NCI-H510A treated with DMSO at 0.1 percent for 48 hours (cell line): ENCODE measurements at regions not wholly inside any gene's neighbourhood (a gene's known extent, or its start where the extent isn't known, plus 50 kb on each side); places are given as distances from the start of the nearest gene placed in this dataset.
"Not testable (repeated sequence)": the region's sequence is repeated elsewhere in the genome, so short reads cannot be mapped to it uniquely, and the experiment has no call there.

Source experiments
- DNase-seq: peaks from one replicate; lab custom pipeline; 2025; lab: John Stamatoyannopoulos, UW

DNA sequence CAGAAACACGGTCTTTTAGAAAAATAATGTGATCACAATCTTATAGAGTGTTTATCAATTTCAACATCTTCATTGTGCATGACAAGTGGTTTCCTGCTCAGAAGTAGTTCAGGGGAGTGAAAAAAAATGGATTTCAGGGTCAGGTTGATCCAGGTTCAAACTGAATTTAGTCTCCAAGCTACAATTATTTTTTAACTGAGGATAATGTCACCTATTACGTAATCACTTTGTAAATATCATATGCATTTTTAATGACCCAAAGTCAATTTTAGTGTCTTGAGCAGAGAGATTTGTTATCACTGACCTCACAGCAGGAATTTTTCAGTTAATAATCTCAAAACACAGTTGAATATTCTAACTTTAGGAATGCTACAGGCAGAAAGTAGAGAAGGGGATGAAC lies 627.2 kb upstream of the LUZP2 start:
- no peak for DNase-seq

DNA sequence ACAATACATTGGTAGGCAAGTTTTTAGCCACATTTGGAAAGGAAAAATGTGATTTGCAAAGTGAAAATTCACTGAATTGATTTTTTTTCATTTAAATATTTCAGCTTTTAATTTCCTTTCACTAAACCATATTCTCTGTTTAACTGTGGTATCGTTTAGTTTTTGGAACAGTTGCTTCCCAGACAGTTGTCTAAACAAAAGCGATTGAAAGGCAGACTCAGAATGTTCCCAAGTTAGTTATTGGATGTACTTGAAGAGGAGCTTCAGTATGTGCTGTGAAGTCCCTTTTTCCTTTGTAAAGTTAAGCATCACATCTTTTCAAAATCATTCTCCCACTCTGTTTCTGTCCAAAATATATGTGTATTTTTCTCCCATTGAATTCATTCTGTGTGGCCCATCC lies 623.4 kb upstream of the LUZP2 start:
- no peak for DNase-seq

DNA sequence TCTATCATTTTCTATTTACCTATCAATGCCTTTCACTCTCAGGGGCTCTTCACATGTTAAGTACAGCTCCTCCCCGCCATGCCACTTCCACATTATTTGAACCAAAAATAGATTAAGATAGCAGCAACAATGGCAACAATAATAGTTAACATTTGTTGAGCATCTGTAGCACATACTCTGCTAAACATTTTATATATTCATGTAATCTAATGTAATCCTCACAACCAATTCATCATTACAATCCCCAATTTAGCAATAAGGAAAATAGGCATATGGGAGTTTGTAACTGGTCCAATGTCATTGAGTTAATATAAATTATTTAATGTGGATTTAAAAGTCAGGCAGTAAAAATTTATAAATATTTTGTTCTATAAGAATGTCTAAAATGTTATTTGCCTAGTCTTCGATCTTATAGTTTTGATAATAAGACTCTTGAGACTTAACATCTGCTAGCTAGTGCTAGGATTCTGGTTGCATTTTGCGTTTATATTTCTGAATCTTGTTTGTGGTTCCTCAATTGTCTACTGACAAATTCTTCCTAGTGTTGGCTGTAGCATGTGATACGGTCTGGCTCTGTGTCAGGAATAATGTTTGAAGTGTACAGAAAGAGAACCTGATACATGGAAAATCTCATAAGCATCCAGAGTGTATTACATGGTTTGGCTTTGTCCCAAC lies 621.5 kb upstream of the LUZP2 start:
- DNase-seq, result no peak

DNA sequence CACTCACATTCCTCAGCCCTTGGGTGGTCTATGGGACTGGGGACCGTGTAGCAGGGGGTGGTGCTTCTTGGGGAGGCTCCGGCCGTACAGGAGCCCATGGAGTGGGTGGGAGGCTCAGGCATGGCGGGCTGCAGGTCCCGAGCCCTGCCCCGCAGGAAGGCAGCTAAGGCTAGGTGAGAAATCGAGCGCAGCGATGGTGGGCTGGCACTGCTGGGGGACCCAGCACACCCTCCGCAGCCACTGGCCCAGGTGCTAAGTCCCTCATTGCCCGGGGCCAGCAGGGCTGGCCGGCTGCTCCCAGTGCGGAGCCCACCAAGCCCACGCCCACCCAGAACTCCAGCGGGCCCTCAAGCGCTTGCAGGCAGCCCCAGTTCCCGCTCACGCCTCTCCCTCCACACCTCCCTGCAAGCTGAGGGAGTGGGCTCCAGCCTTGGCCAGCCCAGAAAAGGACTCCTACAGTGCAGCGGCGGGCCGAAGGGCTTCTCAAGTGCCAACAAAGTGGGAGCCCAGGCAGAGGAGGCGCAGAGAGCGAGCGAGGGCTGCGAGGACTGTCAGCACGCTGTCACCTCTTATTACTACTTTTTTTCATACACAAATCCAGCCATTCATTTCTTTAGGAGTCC lies 613.3 kb upstream of the LUZP2 start:
- DNase-seq, result not testable (repeated sequence)

DNA sequence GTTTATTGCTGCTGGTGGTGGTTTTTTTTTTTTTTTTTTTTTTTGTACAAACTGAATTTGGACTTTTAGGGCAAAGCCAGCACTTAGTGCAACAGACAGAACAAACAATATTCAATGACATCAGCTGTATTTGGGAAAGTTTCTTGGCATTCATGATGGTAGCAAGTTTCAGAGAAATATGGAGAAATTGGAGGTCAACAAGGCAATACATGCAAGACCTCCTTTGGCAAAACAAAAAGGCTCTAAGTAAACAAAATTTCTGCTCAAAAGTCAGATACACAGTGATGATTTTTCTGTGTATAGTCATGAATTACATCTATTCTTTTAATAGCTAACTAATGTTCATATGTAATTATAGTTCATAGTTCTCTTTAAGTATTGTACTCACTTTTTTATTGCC lies 612.5 kb upstream of the LUZP2 start:
- DNase-seq, result no peak

DNA sequence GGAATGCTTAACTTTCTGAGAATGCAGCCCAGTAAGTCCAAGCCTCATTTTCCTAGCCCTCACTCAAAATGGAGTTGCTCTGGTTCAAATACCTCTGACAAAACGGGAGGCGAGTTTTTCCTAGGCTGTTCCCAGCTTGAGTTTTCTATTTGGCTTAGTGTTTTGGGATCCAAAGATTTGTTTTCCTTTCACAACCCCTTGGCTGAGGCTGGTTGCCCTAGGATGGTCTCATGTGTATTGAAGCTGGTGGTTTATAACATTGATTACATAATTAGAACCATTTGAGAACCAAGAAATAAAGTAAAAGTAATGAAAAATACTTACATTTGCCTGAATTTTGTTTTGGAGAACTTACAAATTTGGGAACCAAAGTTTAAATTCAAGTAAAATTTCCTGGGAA lies 611.1 kb upstream of the LUZP2 start:
- DNase-seq, result no peak

DNA sequence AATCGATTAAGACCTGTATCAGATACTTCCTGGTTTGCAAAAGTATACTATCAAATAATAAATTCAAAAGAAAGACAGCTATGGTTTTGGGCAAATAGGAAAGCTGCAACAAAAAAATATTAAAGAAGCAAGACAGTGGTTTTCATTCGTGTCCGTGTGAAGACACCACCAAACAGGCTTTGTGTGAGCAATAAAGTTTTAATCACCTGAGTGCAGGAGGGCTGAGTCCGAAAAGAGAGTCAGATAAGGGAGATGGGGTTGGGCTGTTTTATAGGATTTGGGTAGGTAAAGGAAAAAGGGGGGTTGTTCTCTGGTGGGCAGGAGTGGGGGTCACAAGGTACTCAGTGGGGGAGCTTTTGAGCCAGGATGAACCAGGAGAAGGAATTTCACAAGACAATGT lies 609.7 kb upstream of the LUZP2 start:
- DNase-seq, result not testable (repeated sequence)

DNA sequence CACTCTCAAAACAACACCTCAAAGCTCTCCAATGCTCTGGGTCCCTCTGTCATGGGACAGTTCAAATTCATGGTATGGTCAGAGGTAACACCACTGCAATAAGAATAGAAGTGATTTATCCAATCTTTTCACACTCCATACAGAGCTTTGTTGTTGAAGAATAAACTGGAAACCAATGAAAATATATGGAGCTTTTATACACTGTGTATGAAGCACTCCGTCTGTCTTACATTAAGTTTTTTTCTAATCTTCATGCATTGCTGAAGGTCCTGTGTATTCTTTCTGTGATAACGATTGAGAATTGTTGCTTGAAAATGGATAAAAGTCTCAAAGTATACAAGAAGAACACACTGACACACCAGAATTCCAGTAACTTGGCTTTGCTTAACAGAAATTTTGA lies 603.7 kb upstream of the LUZP2 start:
- no peak for DNase-seq

DNA sequence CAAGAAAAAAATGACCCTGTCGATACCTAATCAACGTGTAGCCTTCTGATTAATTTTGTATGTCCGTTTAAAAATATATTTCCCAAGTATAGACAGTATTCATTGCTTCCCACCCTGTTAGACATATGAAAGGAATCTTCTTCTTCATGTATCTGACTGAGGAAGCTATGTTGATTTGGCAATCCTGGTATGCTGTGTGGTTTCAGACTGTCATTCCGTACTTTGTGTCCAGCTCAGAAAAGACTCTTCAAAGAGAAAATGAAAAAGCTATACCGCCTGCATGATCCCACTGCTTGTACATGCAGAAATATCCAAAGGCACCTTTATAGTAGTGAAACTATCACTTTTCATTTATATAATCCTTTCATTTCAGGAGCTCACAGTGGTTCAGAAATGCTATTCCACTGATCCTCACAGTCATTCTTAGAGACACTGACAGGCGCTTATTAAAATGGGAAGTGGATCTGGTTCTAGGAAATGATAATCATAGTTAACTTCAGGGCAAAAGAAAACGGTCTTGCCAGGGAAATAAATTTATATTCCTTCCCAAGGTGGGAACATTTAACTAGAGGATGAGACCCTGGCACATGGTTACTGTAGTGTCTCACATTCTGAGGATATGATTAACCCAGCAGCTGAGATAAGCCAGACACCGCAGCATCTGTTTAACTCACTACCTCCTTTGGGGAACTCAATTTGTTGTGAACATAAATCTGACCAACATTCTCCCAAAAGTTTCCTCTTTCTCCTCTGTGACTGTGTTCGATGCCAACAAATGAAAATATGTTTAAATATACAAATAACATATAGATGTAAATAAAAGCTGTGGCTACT lies 599.2 kb upstream of the LUZP2 start:
- no peak for DNase-seq

DNA sequence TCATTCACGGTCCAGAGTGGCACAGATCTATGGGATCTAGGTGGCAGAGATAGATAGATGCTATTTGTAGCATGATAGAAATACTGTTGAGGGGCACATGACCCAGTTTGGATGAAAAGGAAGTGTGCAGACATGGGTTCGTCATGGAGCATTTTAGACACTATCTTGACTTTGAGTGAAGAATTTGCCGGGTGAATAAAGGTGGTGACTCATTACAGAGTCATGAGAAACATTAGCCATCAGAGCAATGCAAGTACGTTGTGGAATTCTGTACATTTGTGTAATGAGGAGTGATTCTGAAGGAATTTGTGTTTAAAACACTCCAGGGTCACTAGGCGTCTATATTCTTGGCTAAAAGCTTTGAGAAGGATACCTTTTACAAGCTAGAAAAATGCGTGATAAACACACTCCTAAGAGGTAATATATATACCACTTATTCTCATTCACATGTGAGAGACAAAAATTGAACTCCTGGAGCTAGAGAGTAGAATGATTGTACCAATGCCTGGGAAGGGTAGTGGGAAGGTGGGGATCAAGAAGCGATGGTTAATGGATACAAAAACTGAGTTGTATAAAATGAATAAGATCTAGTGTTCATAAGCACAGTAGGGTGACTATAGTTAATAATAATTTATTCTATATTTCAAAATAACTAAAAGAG lies 593.7 kb upstream of the LUZP2 start:
- no peak for DNase-seq

DNA sequence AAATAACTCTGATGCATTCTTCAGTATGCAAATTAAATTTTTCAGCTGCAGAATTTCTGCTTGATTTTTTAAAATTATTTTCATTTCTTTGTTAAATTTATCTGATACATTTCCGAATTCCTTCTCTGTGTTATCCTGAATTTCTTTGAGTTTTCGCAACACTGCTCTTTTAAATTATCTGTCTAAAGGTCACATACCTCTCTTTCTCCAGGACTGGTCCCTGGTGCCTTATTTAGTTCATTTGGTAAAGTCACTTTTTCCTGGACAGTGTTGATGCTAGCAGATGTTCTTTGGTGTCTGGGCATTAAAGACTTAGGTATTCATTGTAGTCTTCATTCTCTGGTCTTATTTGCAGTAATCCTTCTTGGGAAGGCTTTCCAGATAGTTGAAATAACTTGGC lies 577.4 kb upstream of the LUZP2 start:
- no peak for DNase-seq

DNA sequence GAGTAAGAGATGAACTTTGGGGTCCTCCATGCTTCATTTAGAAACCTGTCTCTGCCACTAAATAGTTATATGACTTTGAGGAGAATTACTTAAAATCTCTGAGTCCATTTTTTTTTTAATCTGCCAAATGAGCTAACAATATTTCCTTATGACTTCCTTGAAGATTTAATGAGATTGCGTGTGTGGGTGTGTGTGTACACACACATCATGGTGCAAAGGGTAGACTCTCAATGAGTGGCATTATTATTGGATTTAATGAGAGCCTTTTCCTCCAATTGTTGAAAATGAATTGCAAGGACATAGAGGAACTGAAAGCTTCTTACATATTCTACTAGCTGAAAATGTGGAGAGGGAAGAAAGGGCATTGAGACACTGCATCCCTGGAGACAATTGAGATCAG lies 573.5 kb upstream of the LUZP2 start:
- DNase-seq, result no peak

DNA sequence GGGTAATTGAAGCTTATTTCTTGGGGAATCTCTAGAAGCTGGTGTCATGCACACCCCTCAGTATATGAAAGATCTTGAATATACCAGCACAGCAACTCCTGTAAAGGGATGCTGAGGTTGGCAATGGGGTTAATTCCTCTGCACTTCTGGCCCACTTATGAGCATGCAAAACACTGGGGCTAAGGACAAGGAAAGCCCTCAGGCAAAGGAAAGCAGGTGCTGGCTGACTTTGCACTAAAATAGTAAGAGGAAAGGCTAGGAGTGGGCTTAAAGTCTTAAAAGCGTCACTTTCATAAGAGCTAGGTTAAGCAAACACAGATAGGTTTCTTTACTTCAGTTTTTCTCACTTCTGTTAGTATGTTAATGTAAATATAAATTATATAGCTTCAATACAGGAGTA lies 572.6 kb upstream of the LUZP2 start:
- no peak for DNase-seq

DNA sequence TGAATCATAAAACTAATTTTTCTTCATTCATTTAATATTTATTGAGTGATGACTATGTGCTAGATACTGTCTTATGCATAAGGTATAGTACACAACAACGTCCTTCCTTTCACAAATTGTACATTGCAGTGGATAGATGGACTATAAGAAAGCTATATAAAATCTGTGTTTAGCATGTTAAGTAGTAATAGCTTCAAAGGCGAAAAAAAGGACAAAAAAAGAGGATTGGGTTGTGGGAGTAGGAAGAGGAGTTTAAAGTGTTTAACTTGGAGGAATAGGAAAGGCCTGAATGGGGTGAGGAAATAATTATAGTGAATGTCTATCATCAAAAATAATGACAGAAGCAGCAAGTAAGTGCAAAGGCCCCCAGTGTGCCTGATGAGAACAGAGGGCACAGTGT lies 565.4 kb upstream of the LUZP2 start:
- no peak for DNase-seq

DNA sequence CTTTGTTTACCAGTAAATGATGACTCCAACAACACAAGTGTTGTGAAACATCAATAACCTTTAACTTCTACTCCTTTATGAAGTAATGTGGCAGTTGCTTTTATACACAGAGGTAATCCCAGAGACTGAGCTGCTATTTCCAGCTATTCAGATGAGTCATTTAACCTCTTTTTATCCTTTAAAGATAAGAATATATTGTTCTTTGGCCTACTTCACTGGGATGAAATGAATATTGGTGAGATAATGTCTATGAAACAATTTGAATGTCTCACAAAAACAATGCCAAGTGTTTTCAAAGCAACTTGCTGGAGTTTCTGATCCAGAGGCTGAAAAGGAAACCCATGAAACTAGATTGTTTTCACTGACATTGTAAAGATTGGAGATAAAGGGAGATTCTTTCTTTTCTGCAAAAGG lies 564.4 kb upstream of the LUZP2 start:
- no peak for DNase-seq

DNA sequence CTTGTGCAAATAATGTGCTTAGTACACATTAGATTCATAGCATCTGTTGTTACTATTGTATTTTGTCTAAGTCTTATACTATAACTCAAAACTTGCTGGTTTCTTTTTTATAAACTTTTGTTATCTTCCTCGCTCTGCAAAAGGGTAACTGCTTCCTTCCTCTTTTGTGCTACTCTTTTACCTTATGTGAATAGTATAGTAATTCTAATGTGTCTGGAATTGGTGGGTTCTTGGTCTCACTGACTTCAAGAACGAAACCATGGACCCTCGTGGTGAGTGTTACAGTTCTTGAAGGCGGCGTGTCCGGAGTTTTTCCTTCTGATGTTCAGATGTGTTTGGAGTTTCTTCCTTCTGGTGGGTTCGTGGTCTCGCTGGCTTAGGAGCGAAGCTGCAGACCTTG lies 563.1 kb upstream of the LUZP2 start:
- DNase-seq, result no peak

DNA sequence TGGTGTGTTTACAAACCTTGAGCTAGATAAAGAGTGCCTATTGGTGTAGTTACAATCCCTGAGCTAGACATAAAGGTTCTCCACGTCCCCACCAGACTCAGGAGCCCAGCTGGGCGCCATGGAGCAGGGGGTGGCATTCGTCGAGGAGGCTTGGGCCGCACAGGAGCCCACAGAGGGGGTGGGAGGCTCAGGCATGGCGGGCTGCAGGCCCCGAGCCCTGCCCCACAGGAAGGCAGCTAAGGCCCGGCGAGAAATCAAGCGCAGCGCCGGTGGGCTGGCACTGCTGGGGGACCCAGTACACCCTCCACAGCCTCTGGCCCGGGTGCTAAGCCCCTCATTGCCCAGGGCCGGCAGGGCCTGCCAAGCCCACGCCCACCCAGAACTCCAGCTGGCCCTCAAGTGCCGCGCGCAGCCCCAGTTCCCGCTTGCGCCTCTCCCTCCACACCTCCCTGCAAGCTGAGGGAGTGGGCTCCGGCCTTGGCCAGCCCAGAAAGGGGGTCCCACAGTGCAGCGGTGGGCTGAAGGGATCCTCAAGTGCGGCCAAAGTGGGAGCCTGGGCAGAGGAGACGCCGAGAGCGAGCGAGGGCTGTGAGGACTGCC lies 562.1 kb upstream of the LUZP2 start:
- DNase-seq, result not testable (repeated sequence)

DNA sequence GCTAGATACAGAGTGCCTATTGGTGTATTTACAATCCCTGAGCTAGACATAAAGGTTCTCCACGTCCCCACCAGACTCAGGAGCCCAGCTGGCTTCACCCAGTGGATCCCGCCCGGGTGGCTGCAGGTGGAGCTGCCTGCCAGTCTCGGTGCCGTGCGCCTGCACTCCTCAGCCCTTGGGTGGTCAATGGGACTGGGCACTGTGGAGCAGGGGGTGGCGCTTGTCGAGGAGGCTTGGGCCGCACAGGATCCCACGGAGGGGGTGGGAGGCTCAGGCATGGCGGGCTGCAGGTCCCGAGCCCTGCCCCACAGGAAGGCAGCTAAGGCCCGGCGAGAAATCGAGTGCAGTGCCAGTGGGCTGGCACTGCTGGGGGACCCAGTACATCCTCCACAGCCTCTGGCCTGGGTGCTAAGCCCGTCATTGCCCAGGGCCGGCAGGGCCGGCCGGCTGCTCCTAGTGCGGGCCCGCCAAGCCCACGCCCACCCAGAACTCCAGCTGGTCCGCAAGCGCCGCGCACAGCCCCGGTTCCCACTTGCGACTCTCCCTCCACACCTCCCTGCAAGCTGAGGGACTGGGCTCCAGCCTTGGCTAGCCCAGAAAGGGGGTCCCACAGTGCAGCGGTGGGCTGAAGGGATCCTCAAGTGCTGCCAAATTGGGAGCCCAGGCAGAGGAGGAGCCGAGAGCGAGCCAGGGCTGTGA lies 554.6 kb upstream of the LUZP2 start:
- not testable (repeated sequence) for DNase-seq

DNA sequence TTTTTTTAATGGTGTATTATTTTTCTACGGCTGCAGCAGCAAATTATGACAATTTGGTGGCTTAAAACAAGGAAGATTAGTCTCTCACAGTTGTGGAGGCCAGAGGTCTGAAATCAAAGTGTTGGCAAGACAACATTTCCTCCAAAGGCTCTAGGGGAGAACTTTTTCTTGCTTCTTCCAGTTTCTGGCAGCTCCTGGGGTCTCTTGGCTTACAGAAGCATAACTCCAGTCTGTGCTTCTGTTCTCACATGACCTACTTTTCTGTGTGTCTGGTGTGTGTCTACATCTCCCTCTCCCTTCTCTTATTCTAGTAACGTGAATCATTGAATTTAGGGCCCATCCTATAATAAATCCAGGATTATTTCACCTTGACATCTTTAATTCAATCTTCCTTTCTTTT lies 551.9 kb upstream of the LUZP2 start:
- DNase-seq, result no peak

DNA sequence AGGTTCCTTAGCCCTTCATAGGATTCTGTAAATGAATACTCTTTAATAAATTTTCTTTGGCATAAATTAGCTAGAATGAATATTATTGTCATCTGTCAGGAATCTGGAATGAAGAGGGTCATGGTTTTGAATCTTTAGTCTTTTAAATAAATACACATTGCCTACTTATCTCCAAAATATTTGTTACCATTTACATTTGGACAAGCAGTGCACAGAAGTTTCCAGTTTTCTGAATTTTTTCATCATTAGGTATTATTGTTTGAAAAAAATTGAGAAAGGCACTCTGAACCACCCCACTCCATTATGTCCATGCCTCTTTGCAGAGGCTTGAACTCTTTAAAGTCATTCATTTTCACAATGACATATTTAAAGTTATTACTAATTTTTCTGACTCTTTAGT lies 549.0 kb upstream of the LUZP2 start:
- no peak for DNase-seq

DNA sequence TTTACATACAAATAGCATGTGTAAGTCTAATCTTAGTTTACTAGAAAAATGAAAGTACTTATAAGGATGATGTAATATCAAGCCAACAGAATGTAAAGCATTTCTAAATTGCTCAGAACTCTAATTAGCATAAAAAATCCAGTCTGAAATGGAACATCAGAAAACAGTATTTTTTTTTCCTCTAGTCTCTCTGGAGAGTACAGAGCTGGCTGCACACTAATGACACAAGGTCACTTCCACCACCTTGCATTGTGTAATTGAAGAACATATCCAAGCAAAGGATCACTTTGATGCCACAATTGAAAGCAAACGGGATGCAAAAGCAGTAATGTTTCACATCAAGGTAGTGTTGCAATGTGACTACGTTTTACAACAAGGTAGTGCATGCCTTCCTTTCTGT lies 548.0 kb upstream of the LUZP2 start:
- no peak for DNase-seq
